Stimulated activated CD8-positive, alpha-beta memory T cell treated with anti-CD3 and anti-CD28 coated beads, Interleukin-15, amount 100 ng/mL, for 24 hours (primary cell): ENCODE measurements at regions not wholly inside any gene's neighbourhood (a gene's known extent, or its start where the extent isn't known, plus 50 kb on each side); places are given as distances from the start of the nearest gene placed in this dataset.

Experiments used
- DNase-seq: peaks from one replicate; pipeline ENCODE4 v3.0.0-alpha.2; 2020; ENCODE audit warnings: low read depth

DNA sequence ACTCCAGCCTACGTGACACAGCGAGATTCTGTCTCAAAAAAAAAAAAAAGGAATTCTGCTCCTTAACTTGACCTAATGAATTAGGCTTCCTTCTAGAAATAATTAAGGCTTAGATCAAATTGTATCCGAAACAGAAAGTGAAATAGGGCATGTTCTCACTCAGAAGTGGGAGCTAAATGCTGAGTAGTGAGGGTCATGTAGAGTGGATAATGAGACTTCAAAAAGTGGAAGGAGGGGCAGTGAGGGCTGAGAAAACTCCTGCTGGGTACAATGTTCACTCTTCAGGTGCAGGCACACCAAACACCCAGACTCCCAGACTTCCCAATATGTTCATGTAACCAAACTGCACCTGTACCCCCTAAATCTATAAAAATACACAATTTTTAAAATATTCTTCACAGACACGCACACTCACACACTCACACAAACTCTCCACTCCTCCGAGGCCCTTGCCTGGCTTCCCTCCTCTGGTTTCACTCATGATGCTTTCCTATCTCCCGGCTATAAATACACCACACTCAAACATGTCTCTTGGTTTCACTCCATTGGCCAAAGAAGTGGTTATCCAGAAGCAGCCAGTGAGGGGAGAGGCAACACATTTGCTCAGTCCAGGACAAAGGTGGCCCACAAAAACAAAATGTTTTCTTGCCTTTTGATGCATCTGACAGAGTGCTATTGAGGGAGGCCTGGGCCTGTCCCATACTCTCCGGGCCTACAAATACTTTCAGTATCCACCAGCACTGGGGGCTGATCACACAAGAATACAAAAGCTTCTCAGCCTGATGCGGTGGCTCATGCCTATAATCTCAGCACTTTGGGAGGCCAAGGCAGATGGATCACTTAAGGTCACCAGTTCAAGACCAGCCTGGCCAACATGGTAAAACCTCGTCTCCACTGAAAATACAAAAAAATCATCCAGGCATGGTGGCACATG, 249.2 kb downstream of the TOMM20 start:
- no peak for DNase-seq

DNA sequence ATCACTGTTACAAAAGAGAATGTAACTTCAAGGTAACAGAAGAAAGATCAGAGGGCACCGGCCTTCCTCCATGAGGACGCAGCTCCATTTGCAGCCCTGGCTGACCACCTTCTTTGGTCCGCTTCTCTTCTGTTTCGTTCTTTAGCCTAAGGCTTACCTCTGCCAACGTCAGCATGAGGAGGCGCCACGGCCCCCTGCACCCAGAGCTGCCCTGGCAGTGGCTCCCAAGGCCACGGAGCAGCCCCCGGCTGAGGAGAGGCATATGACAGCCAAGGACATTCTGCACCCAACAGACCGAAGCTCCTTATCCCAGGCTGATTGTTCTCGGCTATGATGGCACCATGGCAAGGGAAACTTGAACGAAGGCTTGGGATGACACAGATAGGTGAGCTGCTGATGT, 250.3 kb downstream of the TOMM20 start:
- DNase-seq: no peak

DNA sequence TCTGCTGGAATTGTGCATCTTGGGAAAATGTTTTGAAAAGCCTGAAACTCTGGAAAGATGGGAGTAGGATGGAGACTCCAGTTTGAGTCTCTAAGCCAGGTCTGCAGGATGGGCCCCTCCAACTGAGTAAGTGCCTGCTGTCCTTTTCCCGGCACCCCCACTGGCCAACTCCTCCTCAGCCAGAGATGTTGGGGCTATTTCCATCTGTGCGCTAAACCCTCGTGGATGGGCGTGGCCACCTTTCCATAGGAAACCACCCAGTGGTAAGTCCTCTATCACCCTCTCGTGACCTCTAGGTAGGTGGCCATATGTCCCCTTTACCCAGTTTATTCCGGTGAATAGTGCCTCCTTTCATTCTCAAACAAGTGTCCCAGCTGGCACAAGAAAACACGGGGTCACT, 250.9 kb downstream of the TOMM20 start:
- no peak for DNase-seq

DNA sequence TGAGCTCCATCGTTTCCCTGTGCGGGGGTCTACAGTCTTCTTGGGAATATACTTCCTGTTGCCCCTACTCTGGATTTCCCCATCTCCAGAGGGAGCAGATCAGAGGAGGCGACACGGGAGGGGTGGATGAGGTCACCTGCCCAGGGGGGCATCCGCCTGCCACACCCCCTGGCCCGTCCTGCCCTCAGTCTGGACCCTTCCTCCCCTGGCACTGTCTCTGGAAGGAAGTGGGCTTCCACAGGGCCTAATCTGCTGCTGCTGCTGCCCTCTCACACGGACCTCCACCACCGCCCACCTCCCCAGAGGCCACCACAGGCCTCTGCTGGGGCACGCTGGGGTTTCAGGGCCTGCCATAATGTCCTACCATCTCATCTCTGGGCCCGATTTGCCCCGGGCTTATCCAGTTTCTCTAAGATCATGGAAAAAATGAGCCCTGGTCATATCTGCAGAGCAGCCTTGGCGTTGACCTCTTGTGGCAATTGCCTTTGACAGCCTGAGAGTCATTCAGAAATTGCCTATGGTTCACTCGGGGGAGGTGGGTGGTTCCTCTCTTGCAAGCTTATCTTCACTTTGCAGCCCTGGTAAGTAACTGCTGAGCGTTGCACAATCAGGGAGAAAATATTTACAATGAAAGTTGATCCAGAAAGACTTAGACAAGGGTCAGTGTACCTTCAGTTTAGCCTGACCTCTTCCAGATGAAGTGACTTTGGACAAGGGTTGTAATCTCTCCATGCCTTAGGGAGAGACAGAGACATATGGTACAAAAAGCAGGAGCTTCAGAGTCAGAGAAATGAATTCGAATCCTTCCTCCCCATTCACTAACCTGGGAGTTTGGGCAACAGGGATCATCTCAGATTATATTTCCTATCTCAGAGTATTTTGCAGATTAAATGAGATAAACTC, 252.4 kb downstream of the TOMM20 start:
- no peak for DNase-seq

DNA sequence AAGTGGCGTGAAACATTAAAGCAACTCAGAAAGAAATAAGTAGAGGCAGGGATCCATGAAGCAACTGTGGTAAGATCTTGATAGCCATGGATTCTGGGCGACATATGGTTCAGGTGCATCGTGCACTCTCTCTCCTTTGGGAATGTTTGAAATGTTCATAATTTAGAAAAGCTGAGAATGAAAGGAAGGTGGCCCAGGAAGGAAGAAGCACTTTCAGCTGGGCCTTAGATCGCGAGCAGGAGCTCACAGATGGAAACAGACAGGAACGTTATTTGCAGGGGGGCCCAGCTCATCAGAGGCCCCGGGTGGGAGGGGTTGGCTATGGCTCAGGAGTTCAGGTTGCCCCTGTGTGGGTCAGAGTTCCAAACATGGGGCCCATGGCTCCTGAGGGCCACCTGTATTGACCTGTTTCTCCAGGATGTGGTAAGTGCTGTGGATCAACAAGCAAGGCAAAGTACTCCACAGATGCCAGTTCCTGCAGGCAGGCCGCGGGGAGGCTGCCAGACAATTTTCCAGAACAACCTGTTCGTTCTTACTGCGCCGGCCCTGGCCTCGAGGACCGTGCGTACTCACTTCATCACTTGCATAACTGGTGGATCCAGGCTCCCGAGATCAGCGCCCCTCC, 253.2 kb downstream of the TOMM20 start:
- no peak for DNase-seq

DNA sequence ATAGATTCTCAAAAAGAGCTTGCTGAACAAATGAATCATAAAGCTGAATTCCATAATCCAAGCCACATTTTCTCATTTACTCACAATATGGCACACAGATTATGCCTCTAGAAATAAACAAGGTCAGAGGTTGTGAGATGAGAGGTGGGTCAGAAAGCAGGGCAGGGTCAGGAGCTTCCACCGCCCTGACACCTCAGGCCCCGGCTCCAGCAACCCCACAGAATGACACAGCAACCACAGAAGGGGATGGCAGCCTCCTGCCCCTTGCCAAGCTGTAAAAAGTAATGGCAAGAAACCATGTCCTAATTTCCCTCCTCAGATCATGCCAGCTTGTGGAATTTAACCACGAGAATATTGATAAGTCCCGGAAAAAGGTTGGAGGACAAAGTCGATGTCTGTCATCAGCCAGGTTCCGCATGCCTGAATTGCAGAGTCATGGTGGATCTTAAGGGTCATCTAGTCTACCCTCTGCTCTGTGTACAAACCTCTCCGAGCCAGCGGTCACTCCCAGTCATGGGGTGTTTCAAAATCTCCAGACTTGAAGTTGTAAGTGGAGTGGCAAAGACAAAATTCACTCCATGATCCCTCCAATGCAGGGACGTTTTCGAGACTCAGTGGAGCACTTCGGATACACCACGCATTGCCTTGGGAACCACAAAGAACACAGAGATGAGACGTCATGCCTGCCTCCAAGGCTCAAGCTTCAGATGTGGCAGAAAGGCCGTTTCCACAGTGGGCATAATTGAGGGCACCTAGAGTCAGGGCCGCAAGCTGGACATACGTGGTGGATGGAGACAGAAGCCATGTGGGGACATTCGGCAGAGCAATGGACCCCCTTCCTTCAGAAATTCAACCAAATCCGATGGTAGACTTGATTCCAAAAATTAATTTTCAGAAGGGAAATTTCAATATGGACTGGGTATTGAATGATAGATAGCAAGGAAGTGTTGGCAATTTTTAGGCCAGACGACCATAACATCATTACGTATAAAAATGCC, 254.0 kb downstream of the TOMM20 start:
- DNase-seq: no peak

DNA sequence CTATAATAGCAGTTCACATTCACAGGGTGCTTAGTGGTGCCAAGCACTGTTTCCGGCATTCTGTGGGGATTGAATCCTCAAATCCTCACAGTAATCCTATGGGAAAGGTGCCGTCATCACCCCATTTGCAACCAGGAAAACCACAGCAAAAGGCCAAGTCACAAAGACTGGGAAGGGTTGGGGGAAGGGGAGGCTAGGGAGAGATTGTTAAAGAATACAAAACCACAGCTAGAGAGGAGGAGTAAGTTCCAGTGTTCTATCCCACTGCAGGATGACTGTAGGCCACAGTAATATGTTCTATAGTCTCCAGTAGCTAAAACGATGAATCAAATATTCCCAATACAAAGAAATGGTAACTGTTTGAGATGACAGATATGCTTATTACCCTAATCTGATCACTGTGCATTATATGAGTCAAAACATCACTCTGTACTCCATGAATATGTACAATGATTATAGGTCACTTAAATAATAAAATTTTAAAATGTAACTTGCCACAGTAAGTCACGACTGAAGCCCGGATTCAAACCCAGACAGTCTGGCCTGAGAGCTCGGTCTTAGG, 256.8 kb downstream of the TOMM20 start:
- no peak for DNase-seq

DNA sequence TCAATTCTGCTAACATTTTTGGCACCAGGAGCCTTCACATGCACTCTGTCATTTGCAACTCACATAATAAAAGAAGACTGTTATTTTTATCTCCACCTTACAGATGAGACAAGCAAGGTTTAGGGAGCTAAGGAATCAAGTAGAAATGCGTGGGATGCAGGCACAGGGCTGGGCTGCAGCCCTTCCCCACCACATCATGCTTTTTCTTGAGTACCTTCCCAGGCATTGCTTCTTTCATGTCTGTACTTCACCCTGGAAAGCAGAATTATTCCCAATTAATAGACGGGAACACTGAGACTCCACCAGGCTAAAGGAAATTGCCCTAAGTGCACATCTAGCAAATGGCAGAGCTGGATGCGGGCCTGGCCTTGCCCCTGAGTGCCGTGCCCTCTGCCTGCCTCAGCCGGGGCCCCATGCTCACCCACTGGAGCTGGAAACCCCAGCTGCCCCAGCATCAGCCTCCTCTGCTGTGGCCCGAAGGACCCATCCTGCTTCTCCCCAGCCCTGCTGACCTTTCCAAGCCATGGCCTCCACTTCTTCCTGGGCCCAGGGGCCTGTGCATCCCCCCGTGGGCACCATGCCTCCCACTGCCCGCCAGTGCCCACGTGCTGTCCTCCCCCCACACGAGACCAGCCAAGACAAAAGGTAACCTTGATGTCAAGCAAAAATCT, 257.5 kb downstream of the TOMM20 start:
- DNase-seq: no peak

DNA sequence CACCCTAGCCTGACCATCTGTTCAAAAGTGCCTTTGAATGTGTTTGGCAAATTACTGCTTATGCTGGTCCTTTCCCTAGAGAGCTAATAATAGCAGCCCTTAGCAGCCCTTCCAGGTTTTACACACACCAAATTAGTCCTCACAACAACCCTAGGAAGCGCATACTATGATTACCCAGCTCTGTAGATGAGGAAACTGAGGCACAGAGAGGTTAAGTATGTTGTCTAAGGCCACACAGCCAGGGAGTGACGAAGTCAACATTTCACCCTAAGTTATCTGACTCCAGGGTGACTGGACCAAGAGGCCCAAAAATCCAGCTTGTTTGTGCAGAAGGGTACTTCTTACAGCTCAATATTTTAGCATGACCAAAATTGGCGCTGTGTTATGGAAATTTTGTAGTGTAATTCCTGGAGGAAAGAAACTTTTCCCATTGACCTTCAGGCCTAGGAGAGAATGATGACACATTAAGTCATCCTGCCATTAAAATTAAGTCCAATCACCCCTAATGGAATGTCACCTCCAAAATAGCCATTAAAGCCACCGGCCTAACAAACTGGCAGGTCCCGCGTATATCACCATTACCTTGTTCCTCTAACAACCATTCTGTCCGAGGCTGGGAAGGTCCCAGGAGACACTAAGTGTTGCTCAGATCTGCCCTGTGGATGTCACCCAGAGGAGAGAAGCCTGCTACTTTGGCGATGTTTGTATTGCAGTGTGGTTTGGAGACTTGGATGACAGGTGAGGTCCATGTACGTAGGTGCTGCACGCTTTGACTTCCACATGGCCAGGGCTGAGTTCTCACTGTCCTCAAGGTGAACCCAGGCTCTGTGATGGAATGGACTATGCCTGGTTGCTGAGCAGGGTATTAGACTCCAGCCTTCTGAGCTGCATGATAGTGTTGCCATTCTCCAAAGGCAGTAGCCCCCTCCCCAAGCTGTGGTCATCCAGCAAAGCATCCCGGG, 258.3 kb downstream of the TOMM20 start:
- no peak for DNase-seq

DNA sequence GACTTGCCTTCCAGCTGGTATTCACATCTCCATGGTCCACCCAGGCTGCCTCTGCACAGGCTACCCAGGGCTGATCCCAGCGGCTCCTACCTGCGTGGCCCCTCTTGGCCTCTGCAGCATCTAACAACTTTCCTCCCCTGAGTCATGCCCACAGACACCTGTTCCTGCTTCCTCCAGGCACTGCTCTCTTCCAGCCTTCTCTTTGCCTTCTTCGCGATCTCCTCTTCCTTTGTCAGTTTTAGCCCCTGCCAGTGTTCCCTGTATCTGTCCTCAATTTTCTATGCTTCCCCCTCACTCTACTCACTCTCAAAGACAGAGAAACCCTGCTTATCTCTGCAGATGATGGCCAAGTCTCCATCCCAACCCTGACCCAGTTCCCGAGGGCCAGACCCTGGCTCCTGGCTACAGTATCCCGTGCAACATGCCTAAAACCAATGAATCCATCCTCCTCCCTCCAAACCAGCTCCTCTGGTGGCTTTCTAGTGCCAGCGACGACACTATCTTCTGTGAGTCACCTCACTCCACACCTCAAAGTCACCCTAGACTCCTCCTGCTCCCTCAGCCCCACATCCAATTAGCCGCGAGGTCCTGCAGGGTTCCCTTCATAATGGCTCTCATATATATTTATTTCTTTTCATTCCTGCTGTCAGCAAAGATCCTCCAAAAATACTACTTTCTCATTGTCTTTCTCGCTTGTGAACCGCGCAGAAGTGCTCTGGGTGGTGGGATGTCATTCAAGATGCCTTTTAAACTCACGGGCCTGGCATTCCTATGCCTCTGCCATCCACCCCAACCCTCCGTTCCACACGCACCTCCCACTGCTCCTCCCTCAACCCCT, 259.2 kb downstream of the TOMM20 start:
- DNase-seq: no peak

DNA sequence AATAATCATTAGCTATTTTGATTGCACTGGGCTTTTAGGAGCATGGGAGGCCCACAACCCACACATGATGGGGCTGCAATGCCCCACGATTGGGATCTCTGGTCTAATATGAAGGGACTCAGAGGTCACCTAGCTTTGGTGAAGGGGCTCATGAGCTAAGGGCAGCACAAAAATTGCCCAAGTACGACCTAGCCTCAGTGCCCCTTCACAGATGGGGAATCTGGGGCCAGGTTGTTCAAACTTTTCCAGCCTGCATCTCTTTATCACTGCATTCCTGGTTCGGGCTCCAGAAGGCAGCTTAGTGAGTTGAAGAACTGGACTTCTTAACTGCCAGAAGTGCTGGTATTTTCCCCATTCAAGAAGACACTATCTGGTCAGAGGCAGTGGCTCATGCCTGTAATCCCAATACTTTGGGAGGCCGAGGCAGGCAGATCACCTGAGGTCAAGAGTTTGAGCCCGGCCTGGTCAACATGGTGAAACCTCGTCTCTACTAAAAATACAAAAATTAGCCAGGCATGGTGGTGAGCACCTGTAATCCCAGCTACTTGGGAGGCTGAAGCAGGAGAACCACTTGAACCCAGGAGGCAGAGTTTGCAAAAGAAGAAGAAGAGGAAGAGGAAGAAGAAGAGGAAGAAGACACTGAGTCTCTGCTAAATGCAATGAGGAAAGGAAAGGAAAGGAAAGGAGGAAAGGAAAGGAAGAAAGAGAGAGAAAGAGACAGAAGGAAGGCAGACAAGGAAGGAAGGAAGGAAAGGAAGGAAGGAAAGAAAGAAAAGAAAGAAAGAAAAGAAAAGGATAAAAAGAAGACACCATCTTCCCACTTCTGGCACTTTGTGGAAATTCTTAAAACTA, 258.5 kb upstream of the IRF2BP2 start:
- DNase-seq: no peak

DNA sequence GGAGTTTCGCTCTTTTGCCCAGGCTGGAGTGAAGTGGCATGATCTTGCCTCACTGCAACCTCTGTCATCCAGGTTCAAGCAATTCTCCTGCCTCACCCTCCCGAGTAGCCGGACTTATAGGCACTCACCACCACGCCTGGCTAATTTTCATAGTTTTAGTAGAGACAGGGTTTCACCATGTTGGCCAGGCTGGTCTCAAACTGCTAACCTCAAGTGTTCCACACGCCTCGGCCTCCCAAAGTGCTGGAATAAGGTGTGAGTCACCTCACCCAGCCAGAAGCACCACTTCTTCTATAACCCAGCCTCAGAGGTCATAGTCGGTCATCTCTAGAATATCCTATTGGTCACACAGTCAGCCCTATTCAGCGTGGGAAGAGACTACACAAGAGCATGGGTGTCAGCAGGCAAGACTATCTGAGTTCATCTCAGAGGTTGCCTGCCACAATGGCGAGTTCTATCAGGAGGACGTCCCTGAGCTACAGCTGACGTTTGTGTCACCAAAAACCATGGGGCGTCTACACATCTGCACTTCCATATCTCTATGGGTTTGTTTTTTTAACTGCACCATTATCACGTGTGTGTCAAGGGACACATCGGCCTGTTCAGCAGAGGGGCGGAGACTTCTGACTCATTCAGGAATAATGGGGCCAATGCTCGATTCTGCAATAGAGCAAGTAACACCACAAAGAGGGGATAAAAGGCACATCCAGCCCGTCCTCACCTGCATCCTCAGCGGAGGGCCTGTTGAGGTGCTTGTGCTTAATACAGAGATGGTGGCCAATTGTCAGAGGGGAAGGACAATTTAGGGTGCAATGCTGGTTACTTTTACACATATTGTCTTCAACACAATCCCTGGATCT, 256.3 kb upstream of the IRF2BP2 start:
- no peak for DNase-seq

DNA sequence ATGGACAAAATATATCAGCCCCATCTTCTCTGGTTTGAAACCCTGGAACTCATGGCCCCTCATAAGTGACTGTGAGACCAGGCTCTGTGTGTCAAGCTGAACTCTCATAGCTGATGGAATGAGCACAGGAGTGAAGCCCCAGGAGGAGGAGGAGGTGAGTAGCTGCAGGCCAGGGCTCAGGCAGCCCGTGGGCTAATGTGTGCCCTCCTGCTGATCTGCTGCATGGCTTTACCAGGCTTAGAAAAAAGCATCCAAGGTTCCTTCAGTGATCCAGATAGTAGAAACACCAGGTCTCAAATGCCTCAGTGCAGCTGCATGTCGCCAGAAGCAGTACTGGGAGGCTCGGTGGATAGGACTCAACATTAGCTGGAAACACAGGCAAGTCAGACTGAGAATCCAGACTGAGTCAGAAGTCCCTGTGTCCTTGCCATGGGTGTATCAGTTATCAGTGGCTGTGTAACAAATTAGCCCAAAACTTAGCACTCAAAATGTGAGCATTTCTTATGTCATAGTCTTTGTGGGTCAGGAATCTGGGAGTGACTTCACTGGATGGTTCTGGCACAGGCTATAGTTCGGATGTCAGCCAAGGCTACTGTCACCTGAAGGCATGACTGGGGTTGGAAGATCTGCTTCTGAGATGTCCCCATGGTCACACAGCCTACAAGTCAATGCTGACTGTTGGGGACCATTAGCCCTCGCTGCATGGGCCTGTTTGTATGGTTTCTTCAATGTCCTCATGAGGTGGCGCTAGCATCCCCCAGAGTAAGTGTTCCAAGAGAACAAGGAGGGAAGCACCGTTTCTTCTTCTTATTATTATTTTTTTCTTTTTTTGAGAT, 255.4 kb upstream of the IRF2BP2 start:
- no peak for DNase-seq

DNA sequence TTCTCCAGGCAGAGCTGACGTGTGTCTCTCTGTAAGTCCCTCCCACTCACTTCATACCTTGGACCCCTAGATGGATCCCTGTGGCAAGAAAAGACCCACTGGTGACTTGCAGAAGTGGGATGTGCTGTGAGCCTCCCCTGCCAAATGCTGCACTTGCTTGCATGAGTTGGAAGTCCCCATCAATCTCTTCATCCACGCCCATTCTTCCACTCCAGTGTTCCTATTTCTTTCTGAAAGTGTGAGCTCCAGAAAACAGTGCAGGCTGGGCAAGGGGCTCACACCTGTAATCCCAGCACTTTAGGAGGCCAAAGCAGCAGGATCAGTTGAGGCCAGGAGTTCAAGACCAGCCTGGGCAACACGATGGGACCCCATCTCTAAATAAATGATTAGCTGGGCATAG, 254.1 kb upstream of the IRF2BP2 start:
- no peak for DNase-seq

DNA sequence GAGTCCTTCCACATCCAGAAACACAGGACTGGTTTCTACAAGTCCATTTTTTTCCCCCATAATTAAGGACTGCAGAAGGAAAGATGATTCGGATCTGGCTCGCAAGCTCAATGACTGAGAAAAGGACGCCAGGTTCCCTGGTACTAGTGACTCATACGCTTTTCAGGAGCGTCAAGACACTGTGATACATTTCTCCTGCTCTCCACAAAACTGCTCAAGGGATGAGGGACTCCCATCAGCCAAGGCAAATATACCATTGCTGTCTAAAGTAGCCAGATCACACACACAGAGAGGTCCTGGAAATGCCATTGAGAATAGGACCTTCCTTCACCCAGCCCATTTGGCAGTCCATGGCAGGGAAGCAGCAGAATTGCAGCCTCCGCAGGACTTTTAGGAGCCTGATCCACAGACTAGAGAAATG, 253.6 kb upstream of the IRF2BP2 start:
- no peak for DNase-seq
